ENCODE measurements at regions not wholly inside any gene's neighbourhood (a gene's known extent, or its start where the extent isn't known, plus 50 kb on each side); places are given as distances from the start of the nearest gene placed in this dataset.

- Histone ChIP-seq H3K4me1 (ENCODE audit: control insufficient read depth, insufficient read depth, low read length) (peaks cover 83% of the 10 kb centered on the region), H3K27me3 (replicated peaks; ENCODE audit: control insufficient read depth, insufficient read depth, low read length) (no peaks in the 10 kb centered on the region), H3K4me3 (ENCODE audit: low read length) (peak overlapping the region; percentile 46), H3K9me3 (ENCODE audit: control insufficient read depth, low read length) (no peaks in the 10 kb centered on the region), H3K9ac (ENCODE audit: low read length) (peak overlapping the region; percentile 88), H3K36me3 (ENCODE audit: control insufficient read depth, insufficient read depth, low read length, severe bottlenecking) (no peaks in the 10 kb centered on the region)
- peak; percentile 98 for DNase-seq (ENCODE audit: low read depth)
Measured at GRCh38 chr1:234533975-234534876, 55.2 kb upstream of the TARBP1 start.

DNA sequence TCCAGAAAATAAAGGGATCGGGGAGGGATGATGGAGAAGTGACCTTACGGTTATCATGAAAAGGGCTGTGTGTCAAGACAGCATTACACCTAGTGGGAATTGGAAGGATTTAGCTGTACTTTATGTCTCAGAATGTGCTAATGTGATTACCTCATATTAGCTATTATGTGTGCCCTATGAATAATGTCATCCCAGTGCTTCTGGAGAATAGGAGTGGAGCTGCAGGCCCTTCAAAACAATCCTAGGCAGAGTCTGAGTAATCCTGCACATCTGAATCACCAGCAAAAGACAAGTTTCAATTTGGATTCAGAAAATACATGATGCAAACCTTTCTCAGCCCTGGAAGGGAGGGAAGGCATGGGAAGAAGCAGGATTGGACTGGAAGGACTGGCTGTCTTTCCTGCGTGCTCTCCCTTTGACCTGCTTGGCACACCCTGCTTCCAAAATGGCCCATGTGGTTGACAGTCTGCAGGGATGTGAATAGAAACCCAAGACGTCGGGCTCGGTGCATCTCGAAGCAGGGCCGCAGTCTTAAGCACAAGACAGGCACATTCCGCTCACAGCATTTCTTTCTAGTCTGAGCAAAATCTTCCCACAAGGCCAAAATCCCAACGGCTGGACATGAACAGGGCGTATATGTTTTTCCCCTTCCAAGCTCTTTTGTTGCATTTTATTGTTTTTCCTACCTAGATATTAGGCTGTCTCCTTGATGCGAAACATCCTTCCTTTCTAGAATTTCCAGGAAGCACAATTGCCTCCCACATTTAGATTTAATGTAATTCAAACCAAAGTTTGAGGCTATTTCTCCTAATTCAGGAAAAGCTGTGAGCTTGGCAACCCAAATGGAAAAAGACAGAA is 54.3 kb upstream of the TARBP1 start:
- no peaks in the 10 kb centered on the region for H3K9me3 ChIP-seq (ENCODE audit: control insufficient read depth, low read length)
- H3K9ac ChIP-seq (ENCODE audit: low read length): peak overlapping the region; percentile 88
- H3K4me3 ChIP-seq (ENCODE audit: low read length): peak overlapping the region; percentile 46
- H3K36me3 ChIP-seq (ENCODE audit: control insufficient read depth, insufficient read depth, low read length, severe bottlenecking): no peaks in the 10 kb centered on the region
- peak; percentile 78 for DNase-seq (ENCODE audit: low read depth)
- H3K4me1 ChIP-seq (ENCODE audit: control insufficient read depth, insufficient read depth, low read length): peaks cover 74% of the 10 kb centered on the region
- no peaks in the 10 kb centered on the region for H3K27me3 ChIP-seq (replicated peaks; ENCODE audit: control insufficient read depth, insufficient read depth, low read length)

DNA sequence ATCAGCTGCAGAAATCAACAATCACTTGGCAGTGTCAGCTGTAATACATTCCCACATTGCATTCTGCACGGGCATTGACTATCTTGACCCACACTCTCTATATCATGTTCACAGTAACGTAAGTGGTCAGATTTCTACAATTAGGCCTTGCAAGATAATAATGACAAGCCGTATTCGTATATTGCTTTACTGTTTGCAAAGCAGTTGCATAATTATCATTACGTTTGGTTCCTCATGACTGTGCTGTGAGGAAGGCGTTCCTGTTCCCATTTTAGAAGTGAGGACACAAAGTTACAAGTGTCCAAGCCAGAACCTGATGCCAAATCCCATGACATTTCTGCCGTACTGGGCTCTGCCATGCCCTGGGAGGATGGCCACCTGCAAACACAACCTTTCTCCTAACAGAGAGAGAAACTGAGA is 53.5 kb upstream of the TARBP1 start:
- Histone ChIP-seq H3K9me3 (ENCODE audit: control insufficient read depth, low read length) (no peaks in the 10 kb centered on the region), H3K9ac (ENCODE audit: low read length) (peak overlapping the region; percentile 88), H3K27me3 (replicated peaks; ENCODE audit: control insufficient read depth, insufficient read depth, low read length) (no peaks in the 10 kb centered on the region), H3K4me3 (ENCODE audit: low read length) (peak overlapping the region; percentile 36), H3K36me3 (ENCODE audit: control insufficient read depth, insufficient read depth, low read length, severe bottlenecking) (no peaks in the 10 kb centered on the region), H3K4me1 (ENCODE audit: control insufficient read depth, insufficient read depth, low read length) (peaks cover 72% of the 10 kb centered on the region)
- peak; percentile 24 for DNase-seq (ENCODE audit: low read depth)

DNA sequence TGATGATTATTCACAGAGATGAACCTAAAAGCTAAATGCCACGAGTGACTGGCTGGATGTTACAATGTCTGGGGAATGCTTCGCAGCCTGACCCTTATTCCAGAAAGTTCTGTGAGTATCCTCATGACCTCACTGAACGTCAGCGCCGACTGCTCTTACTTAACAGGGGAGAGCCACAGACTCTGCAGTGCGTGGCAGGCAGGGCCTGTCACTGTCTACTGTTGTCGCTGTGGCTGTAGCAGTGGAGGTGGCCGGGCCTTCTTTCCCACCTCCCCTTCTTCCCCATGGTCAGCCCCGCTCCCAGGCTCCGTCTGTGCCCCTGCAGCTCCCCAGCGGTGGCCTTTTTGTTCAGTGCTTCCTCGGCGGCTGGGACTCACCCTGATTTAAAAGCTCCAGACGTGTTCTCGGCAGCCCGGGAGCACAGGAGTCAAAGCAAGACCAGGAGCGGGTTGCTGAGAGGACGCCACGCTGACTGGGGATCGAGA is 52.2 kb upstream of the TARBP1 start:
- Histone ChIP-seq H3K9ac (ENCODE audit: low read length) (peak overlapping the region; percentile 88), H3K36me3 (ENCODE audit: control insufficient read depth, insufficient read depth, low read length, severe bottlenecking) (no peaks in the 10 kb centered on the region), H3K27me3 (replicated peaks; ENCODE audit: control insufficient read depth, insufficient read depth, low read length) (no peaks in the 10 kb centered on the region), H3K4me1 (ENCODE audit: control insufficient read depth, insufficient read depth, low read length) (peaks cover 59% of the 10 kb centered on the region), H3K9me3 (ENCODE audit: control insufficient read depth, low read length) (no peaks in the 10 kb centered on the region), H3K4me3 (ENCODE audit: low read length) (peak overlapping the region; percentile 67)
- DNase-seq (ENCODE audit: low read depth): peak; percentile 34

DNA sequence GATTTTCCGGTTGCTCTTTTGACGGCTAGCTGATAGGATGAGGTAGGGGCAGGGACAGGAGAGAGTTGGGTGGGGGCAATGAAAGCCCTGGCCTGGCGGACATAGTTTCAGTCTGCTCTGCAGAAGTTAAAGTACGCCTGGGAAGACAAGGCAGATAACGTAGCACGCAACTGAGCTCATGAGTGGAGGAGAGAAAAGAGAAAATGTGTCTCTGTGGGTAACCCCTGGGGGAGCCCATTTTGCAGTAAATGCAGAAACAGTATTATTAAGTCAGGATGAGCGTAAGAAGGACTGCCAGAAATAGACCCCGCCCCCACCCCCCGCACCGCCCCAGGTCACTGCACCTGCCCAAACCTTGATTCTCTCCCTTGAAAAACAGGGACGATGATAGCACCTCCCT is 51.7 kb upstream of the TARBP1 start:
- H3K9ac ChIP-seq (ENCODE audit: low read length): peak overlapping the region; percentile 88
- H3K36me3 ChIP-seq (ENCODE audit: control insufficient read depth, insufficient read depth, low read length, severe bottlenecking): no peaks in the 10 kb centered on the region
- peaks cover 54% of the 10 kb centered on the region for H3K4me1 ChIP-seq (ENCODE audit: control insufficient read depth, insufficient read depth, low read length)
- H3K4me3 ChIP-seq (ENCODE audit: low read length): peak overlapping the region; percentile 67
- no peaks in the 10 kb centered on the region for H3K9me3 ChIP-seq (ENCODE audit: control insufficient read depth, low read length)
- no peak for DNase-seq (ENCODE audit: low read depth)
- H3K27me3 ChIP-seq (replicated peaks; ENCODE audit: control insufficient read depth, insufficient read depth, low read length): no peaks in the 10 kb centered on the region

- Histone ChIP-seq H3K9ac (ENCODE audit: low read length) (no peak overlapping the region), H3K27me3 (replicated peaks; ENCODE audit: control insufficient read depth, insufficient read depth, low read length) (no peaks in the 10 kb centered on the region), H3K4me1 (ENCODE audit: control insufficient read depth, insufficient read depth, low read length) (peaks cover 46% of the 10 kb centered on the region), H3K4me3 (ENCODE audit: low read length) (peak overlapping the region; percentile 49), H3K36me3 (ENCODE audit: control insufficient read depth, insufficient read depth, low read length, severe bottlenecking) (no peaks in the 10 kb centered on the region), H3K9me3 (ENCODE audit: control insufficient read depth, low read length) (no peaks in the 10 kb centered on the region)
- no peak for DNase-seq (ENCODE audit: low read depth)
Measured at GRCh38 chr1:234529950-234530237, 50.9 kb upstream of the TARBP1 start.

- Histone ChIP-seq H3K27me3 (replicated peaks; ENCODE audit: control insufficient read depth, insufficient read depth, low read length) (no peaks in the 10 kb centered on the region), H3K9ac (ENCODE audit: low read length) (no peak overlapping the region), H3K4me3 (ENCODE audit: low read length) (no peak overlapping the region), H3K36me3 (ENCODE audit: control insufficient read depth, insufficient read depth, low read length, severe bottlenecking) (no peaks in the 10 kb centered on the region), H3K9me3 (ENCODE audit: control insufficient read depth, low read length) (no peaks in the 10 kb centered on the region), H3K4me1 (ENCODE audit: control insufficient read depth, insufficient read depth, low read length) (peaks cover 41% of the 10 kb centered on the region)
- no peak for DNase-seq (ENCODE audit: low read depth)
Measured at GRCh38 chr1:234529095-234529949, 50.3 kb upstream of the TARBP1 start.

Measured in adipocyte (in vitro differentiated cells).